Endothelial cell of umbilical vein (primary cell): ENCODE measurements at regions not wholly inside any gene's neighbourhood (a gene's known extent, or its start where the extent isn't known, plus 50 kb on each side); places are given as distances from the start of the nearest gene placed in this dataset.

Experiments used
- CTCF ChIP-seq, 2 donors: IDR thresholded peaks; 1 replicate in 1 of 2; 2 replicates in 1 of 2; pipeline ENCODE4 v1.5.1; 2011; ENCODE audit warnings: low read length in 2 of 2, mild to moderate bottlenecking in 2 of 2, moderate library complexity in 2 of 2, control low read depth in 1 of 2, inconsistent platforms in 1 of 2, low read depth in 1 of 2; ENCODE audit not compliant: insufficient read depth in 1 of 2; ENCODE audit errors: extremely low read depth in 1 of 2
- EZH2 ChIP-seq: IDR thresholded peaks from 2 replicates; pipeline ENCODE4 v1.6.1; 2012; ENCODE audit warnings: borderline replicate concordance, low read depth, mild to moderate bottlenecking, moderate library complexity, low read length, inconsistent platforms; ENCODE audit not compliant: severe bottlenecking
- JUN ChIP-seq: IDR thresholded peaks from 2 replicates; pipeline ENCODE4 v1.6.1; 2011; ENCODE audit warnings: borderline replicate concordance, low read depth; ENCODE audit not compliant: insufficient read length, insufficient read depth
- MYC ChIP-seq: IDR thresholded peaks from one replicate; pipeline ENCODE4 v1.6.1; 2011; ENCODE audit warnings: mild to moderate bottlenecking, low read depth, low read length
- POLR2A ChIP-seq: IDR thresholded peaks from 2 replicates; pipeline ENCODE4 v1.6.1; 2012; ENCODE audit warnings: low read depth, mild to moderate bottlenecking, control low read depth, low read length
- POLR2AphosphoS5 ChIP-seq: IDR thresholded peaks from 2 replicates; pipeline ENCODE4 v1.6.1; 2012; ENCODE audit warnings: low read depth, mild to moderate bottlenecking, control low read depth, low read length, moderate library complexity; ENCODE audit not compliant: insufficient read depth

- TF ChIP-seq EZH2 (no peak), POLR2AphosphoS5 (no peak), CTCF (IDR thresholded peaks at IDR 0.05; ENCODE audit: extremely low read depth in 1 of 2, insufficient read depth in 1 of 2, low read depth in 1 of 2, low read length in 2 of 2) (no peak), MYC (no peak), POLR2A (no peak), JUN (no peak)
These were observed 714.0 kb downstream of the UTRN start for GRCh38 chr6:144999127-144999526.
